Left ventricle myocardium inferior (tissue), 1 donor: ENCODE measurements at regions not wholly inside any gene's neighbourhood (a gene's known extent, or its start where the extent isn't known, plus 50 kb on each side); places are given as distances from the start of the nearest gene placed in this dataset.
"Not testable (repeated sequence)": the region's sequence is repeated elsewhere in the genome, so short reads cannot be mapped to it uniquely, and the experiment has no call there.

Experiments used
- DNase-seq: peaks from one replicate; pipeline ENCODE4 v3.0.0-alpha.2; 2020
- H3K27ac ChIP-seq: fragments of 200-600 bp; replicated peaks from 2 replicates; pipeline ENCODE4 v1.8.0; 2021
- H3K27me3 ChIP-seq: fragments of 200-600 bp; 2 replicates; pipeline ENCODE4 v1.8.0; 2021; ENCODE audit warnings: low read depth
- H3K36me3 ChIP-seq: fragments of 200-600 bp; 2 replicates; pipeline ENCODE4 v1.8.0; 2021
- H3K4me1 ChIP-seq: fragments of 200-600 bp; 2 replicates; pipeline ENCODE4 v1.8.0; 2021
- H3K4me3 ChIP-seq: fragments of 200-600 bp; 2 replicates; pipeline ENCODE4 v1.8.0; 2021; ENCODE audit warnings: mild to moderate bottlenecking, moderate library complexity
- H3K9me3 ChIP-seq: fragments of 200-600 bp; replicated peaks from 2 replicates; pipeline ENCODE4 v1.8.0; 2021
- intact Hi-C: fragments of 100-400 bp; cut with micrococcal nuclease; formaldehyde crosslinking; loops from one replicate; pipeline ENCODE4 v1.11.0; 2022
- TF ChIP-seq, protein P1 (sequence below): fragments of 200-600 bp; IDR thresholded peaks from 2 replicates; pipeline ENCODE4 v1.8.0; 2021; ENCODE audit warnings: antibody characterized with exemption, mild to moderate bottlenecking, borderline replicate concordance
- donor health status: DM: no; HTN: yes; CAD: no; lungs with severe emphysema.

DNA sequence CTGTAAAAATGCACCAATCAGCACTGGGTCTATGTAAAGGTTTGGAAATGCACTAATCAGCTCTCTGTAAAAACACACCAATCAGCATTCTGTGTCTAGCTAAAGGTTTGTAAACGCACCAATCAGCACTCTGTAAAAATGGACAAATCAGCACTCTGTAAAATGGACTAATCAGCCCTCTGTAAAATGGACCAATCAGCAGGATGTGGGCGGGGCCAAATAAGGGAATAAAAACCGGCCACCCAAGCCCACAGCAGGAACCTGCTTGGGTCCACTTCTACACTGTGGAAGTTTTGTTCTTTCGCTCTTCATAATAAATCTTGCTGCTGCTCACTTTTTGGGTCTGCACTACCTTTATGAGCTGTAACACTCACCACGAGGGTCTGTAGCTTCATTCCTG lies 101.0 kb downstream of the SMC2 start:
- H3K27me3 ChIP-seq, H3K27ac ChIP-seq, H3K36me3 ChIP-seq, H3K4me1 ChIP-seq, DNase-seq, H3K9me3 ChIP-seq, H3K4me3 ChIP-seq, intact Hi-C loops: not testable (repeated sequence)

DNA sequence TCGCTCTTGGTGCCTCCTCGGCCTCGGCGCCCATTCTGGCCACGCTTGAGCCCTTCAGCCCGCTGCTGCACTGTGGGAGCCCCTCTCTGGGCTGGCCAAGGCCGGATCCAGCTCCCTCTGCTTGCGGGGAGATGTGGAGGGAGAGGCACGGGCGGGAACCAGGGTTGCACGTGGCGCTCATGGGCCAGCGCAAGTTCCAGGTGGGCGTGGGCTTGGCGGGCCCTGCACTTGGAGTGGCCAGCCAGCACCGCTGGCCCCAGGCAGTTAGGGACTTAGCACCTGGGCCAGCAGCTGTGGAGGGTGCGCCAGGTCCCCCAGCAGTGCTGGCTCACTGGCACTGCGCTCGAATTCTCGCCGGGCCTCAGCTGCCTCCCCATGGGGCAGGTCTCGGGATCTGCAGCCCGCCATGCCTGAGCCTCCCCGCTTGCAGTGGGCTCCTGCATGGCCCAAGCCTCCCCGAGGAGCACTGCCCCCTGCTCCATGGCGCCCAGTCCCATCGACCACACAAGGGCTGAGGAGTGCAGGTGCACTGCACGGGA lies 106.4 kb downstream of the SMC2 start:
- no peak for DNase-seq
- no peaks in the 10 kb centered on the region for H3K27me3 ChIP-seq
- intact Hi-C loops: no loop called here
- H3K27ac ChIP-seq: no peak overlapping the region
- H3K4me1 ChIP-seq: no peaks in the 10 kb centered on the region
- peaks cover 13% of the 10 kb centered on the region for H3K9me3 ChIP-seq
- no peak overlapping the region for H3K4me3 ChIP-seq
- TF ChIP-seq, protein P1, sequence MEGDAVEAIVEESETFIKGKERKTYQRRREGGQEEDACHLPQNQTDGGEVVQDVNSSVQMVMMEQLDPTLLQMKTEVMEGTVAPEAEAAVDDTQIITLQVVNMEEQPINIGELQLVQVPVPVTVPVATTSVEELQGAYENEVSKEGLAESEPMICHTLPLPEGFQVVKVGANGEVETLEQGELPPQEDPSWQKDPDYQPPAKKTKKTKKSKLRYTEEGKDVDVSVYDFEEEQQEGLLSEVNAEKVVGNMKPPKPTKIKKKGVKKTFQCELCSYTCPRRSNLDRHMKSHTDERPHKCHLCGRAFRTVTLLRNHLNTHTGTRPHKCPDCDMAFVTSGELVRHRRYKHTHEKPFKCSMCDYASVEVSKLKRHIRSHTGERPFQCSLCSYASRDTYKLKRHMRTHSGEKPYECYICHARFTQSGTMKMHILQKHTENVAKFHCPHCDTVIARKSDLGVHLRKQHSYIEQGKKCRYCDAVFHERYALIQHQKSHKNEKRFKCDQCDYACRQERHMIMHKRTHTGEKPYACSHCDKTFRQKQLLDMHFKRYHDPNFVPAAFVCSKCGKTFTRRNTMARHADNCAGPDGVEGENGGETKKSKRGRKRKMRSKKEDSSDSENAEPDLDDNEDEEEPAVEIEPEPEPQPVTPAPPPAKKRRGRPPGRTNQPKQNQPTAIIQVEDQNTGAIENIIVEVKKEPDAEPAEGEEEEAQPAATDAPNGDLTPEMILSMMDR: no peak
- H3K36me3 ChIP-seq: no peaks in the 10 kb centered on the region

DNA sequence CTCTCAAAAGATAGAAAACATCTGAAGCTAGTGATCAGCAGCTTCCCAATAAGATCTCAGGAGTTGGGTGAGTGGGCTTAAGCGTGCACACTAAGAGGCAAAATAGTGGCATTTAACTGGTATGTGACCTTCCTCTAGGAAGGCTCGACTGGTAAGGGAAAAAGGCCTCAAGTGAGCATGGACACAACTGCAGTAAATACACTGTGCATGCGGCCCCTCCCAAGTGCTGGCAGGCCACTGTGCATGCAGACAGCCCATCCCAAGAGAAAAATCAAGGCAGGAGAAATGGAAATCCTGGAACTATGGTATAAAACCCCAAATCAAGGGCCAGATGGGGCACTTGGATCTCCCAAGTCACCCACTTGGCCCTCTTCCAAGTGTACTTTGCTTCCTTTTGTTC lies 112.7 kb downstream of the SMC2 start:
- TF ChIP-seq, protein P1: no peak
- no peak for DNase-seq
- Histone ChIP-seq H3K27me3 (no peaks in the 10 kb centered on the region), H3K27ac (no peak overlapping the region), H3K4me1 (no peaks in the 10 kb centered on the region), H3K36me3 (no peaks in the 10 kb centered on the region), H3K4me3 (no peak overlapping the region), H3K9me3 (no peaks in the 10 kb centered on the region)
- intact Hi-C loops: no loop called here

DNA sequence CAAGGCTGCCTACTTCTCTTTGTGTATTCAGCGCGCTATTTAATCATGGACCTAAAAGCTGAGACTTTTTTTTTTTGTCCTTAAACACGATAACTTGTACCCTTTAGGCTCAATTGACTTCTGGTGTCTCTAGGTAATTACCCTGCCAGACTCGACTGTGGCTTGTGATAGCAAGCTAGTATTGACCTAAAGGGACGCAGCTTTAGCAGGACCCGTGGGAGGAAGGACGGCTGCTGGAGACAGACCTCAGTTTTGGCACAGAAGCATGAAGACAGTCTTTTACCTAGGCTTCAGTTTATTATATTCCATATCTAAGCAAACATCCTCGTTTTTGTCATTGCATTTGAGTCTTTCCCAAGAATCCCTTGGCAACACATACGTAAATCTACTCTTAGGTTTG lies 115.3 kb downstream of the SMC2 start:
- no peaks in the 10 kb centered on the region for H3K4me1 ChIP-seq

DNA sequence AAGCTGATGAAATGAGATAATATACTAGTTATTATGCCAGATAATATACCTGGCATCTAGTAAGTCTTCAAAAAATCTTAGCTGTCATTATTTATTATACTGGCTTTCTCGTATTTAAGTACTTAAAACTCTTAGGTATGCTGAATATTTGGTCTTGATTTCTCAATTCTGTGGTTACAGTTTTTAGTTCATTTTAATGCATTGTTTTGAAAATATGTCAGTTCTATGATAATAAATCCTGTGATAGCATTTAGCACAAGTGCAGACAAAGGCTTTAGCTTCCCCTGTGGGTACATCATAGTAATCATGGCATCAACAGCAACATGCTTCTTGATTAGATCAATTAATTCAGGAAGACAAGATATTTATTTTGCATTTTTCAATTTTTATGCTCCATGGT lies 133.0 kb downstream of the SMC2 start:
- TF ChIP-seq, protein P1: no peak
- intact Hi-C loops: no loop called here

More for the DNA sequence above, 115.3 kb downstream of the SMC2 start:
- no peak overlapping the region for H3K4me3 ChIP-seq
- H3K36me3 ChIP-seq: no peaks in the 10 kb centered on the region
- DNase-seq: no peak
- intact Hi-C loops: no loop called here
- no peaks in the 10 kb centered on the region for H3K9me3 ChIP-seq
- H3K27ac ChIP-seq: no peak overlapping the region
- TF ChIP-seq, protein P1: no peak
- H3K27me3 ChIP-seq: no peaks in the 10 kb centered on the region

DNA sequence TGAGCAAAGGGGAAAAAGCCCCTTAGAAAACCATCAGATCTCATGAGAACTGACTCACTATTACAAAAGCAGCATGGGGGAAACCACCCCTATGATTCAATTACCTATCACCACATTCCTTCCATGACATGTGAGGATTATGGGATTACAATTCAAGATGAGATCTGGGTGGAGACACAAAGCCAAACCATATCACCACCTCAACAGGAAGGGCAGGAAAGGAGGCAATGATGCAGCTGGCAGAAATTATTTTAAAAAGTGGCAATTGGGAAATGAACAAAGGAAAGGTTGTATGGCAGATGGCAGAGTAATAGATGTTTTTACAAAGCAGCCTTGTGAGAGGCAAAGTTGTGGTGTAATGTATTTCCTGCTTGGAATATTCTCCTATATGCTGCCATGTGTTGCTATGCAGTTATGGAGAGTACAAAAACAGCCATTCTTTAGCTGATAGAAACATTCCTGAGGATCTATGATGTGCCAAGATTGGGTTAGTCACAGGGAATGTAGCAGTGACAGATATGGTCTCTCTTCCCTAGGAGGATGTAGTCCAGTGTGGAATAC lies 138.8 kb downstream of the SMC2 start:
- H3K4me1 ChIP-seq: no peaks in the 10 kb centered on the region
- intact Hi-C loops: no loop called here

More for the DNA sequence above, 133.0 kb downstream of the SMC2 start:
- no peak overlapping the region for H3K27ac ChIP-seq
- no peaks in the 10 kb centered on the region for H3K27me3 ChIP-seq
- H3K4me3 ChIP-seq: no peak overlapping the region
- no peaks in the 10 kb centered on the region for H3K4me1 ChIP-seq
- H3K9me3 ChIP-seq: peaks cover 9% of the 10 kb centered on the region
- no peak for DNase-seq
- no peaks in the 10 kb centered on the region for H3K36me3 ChIP-seq

More for the DNA sequence above, 138.8 kb downstream of the SMC2 start:
- H3K27ac ChIP-seq: no peak overlapping the region
- H3K4me3 ChIP-seq: no peak overlapping the region
- DNase-seq: no peak
- H3K9me3 ChIP-seq: peaks cover 7% of the 10 kb centered on the region
- H3K27me3 ChIP-seq: no peaks in the 10 kb centered on the region
- no peaks in the 10 kb centered on the region for H3K36me3 ChIP-seq
- TF ChIP-seq, protein P1: no peak
